Astrocyte of the spinal cord (primary cell): ENCODE measurements at regions not wholly inside any gene's neighbourhood (a gene's known extent, or its start where the extent isn't known, plus 50 kb on each side); places are given as distances from the start of the nearest gene placed in this dataset.

Experiments
- DNase-seq: peaks from one replicate; pipeline ENCODE4 v3.0.0; 2011; ENCODE audit warnings: low read depth, low spot score
- H3K4me3 ChIP-seq: 2 replicates; pipeline ENCODE4 v1.5.1; 2011; ENCODE audit warnings: low read depth, mild to moderate bottlenecking, low read length, moderate library complexity
- CTCF ChIP-seq: IDR thresholded peaks from 2 replicates; pipeline ENCODE4 v1.5.1; 2012; ENCODE audit warnings: low read depth, mild to moderate bottlenecking, low read length, inconsistent platforms
- in situ Hi-C: cut with HindIII; loops from 2 replicates; pipeline ENCODE4 v1.10.0; 2017; ENCODE audit warnings: low sequenced_read_pairs

GRCh38 chr1:208967334-208967733, 616.2 kb upstream of the CAMK1G start:
- no peak for DNase-seq
- no peak overlapping the region for H3K4me3 ChIP-seq
- in situ Hi-C loops: no loop called here
- TF ChIP-seq CTCF: no peak

GRCh38 chr1:208974717-208975116, 608.8 kb upstream of the CAMK1G start:
- no peak for TF ChIP-seq CTCF
- DNase-seq: no peak
- no peak overlapping the region for H3K4me3 ChIP-seq
- in situ Hi-C loops: no loop called here

DNA sequence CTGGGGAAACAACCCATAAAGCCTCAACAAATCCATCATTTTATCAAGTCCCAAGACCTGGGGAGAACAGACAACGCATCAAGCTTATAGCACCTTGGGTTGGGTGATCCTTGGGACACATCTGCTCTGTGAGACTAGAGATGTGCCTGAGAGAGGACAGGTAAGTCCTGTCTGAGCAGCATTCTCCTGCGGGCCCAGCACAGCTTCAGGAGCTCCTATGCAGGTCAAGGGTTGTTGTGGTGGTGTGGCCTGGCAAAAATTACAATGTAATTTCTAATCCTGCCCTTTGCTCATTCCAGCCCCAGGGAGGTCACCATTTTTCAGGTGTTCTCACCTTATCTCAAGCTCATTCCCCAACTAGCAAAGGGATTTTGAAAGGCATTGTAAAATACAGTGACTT, 608.1 kb upstream of the CAMK1G start:
- no peak for TF ChIP-seq CTCF
- no peak for DNase-seq
- in situ Hi-C loops: no loop called here
- H3K4me3 ChIP-seq: no peak overlapping the region

- in situ Hi-C loops: no loop called here
- no peak for DNase-seq
- TF ChIP-seq CTCF: no peak
- H3K4me3 ChIP-seq: no peak overlapping the region
These were observed 606.5 kb upstream of the CAMK1G start for GRCh38 chr1:208977012-208977411.

DNA sequence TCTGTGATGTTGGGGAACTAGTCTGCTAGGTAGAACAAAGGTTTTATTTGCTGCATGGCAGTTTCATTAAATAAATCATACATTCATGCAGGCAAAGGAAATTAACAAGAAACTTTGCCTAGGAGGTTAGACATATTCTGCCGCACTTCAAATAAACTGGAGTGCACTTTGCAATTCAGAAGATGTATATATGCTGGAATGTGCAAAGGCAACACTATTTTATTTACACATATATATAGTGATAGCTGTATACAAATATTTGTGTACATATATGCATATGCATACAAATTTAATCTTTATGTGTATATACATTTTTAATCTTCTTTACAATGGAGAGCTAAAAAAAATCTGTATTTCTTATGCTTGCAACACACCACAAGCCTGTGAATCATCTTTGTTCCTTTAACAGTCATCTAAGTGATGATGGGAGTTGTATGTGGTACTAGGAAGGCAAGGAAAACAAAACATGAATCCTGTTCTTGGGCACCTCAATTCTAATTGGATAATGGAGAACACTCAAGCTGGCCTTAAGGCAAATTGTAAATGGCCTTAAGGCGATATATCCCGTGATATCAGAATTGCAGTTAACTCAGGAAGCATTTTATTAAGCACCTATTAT, 605.8 kb upstream of the CAMK1G start:
- H3K4me3 ChIP-seq: no peak overlapping the region
- no peak for TF ChIP-seq CTCF
- in situ Hi-C loops: no loop called here
- no peak for DNase-seq

GRCh38 chr1:208979776-208980175, 603.7 kb upstream of the CAMK1G start:
- no peak for TF ChIP-seq CTCF
- H3K4me3 ChIP-seq: no peak overlapping the region
- DNase-seq: no peak
- in situ Hi-C loops: no loop called here

GRCh38 chr1:208980605-208981004, 602.9 kb upstream of the CAMK1G start:
- DNase-seq: no peak
- H3K4me3 ChIP-seq: no peak overlapping the region
- in situ Hi-C loops: no loop called here
- TF ChIP-seq CTCF: no peak
